ENCODE measurements at regions not wholly inside any gene's neighbourhood (a gene's known extent, or its start where the extent isn't known, plus 50 kb on each side); places are given as distances from the start of the nearest gene placed in this dataset.

- no peak overlapping the region for H3K4me2 ChIP-seq (ENCODE audit: insufficient read depth, low read length)
- H3K36me3 ChIP-seq (ENCODE audit: control insufficient read depth, insufficient read depth, low read length) = no peaks in the 10 kb centered on the region
- ATAC-seq (no peak), DNase-seq (ENCODE audit: extremely low read depth in 1 of 4, low spot score in 3 of 4) (no peak), FAIRE-seq (no peak)
- CTCF ChIA-PET (ENCODE audit: low intra/inter-chr PET ratio) = no interaction called here
- no TSS peak for BruUV-seq (replicated peaks)
- no peak overlapping the region for H3K27ac ChIP-seq (ENCODE audit: extremely low read depth, low read depth, low read length)
- no peak overlapping the region for H2AFZ ChIP-seq (ENCODE audit: low read depth, low read length)
- intact Hi-C loops (cut with micrococcal nuclease) = no loop called here
- H3K9ac ChIP-seq (ENCODE audit: insufficient read depth in 1 of 2, low read depth in 2 of 2, low read length in 2 of 2) = no peak overlapping the region
- no peaks in the 10 kb centered on the region for H3K9me1 ChIP-seq (ENCODE audit: control insufficient read depth, insufficient read depth, low read length)
- no peaks in the 10 kb centered on the region for H3K27me3 ChIP-seq (ENCODE audit: control insufficient read depth in 2 of 2, insufficient read depth in 2 of 2, low read length in 2 of 2)
- POLR2A ChIA-PET = interaction anchor here (0.5 kb wide), 1 partner anchor 85 kb away, joined by 3 read pairs; no protein-coding TSS in a partner anchor
- no peaks in the 10 kb centered on the region for H3K9me3 ChIP-seq (replicated peaks; ENCODE audit: control insufficient read depth, insufficient read depth, low read depth, low read length)
- no peaks in the 10 kb centered on the region for H4K20me1 ChIP-seq (replicated peaks; ENCODE audit: control insufficient read depth, insufficient read depth, low read length)
- in situ Hi-C loops (cut with MboI) = loop anchor here (25.0 kb wide), 1 partner anchor 1328 kb away; no protein-coding TSS in a partner anchor
- no peaks in the 10 kb centered on the region for H3K79me2 ChIP-seq (ENCODE audit: control insufficient read depth, insufficient read depth, low read length)
- peaks cover 4 to 6% of the 10 kb centered on the region in 2 experiments; a peak in 4 of 5 replicates for H3K4me1 ChIP-seq (replicated peaks in 1 of 2; ENCODE audit: control insufficient read depth in 2 of 2, insufficient read depth in 2 of 2, low read length in 2 of 2)
- no peak overlapping the region for H3K4me3 ChIP-seq
- WGBS (ENCODE audit: insufficient coverage, low coverage, missing lambda C conversion rate) = 54% methylated on average over 5 of the region's 5 CpGs
- no peak for TF ChIP-seq RCOR1 (IDR thresholded peaks at IDR 0.05; ENCODE audit: borderline replicate concordance in 1 of 2, low read depth in 2 of 2, low read length in 2 of 2)
- TF ChIP-seq ZNF780A (CRISPR knock-in tag; IDR thresholded peaks at IDR 0.05) = no peak
- TF ChIP-seq ZBTB17 (CRISPR knock-in tag; IDR thresholded peaks at IDR 0.05) = no peak
- TF ChIP-seq, protein P1, sequence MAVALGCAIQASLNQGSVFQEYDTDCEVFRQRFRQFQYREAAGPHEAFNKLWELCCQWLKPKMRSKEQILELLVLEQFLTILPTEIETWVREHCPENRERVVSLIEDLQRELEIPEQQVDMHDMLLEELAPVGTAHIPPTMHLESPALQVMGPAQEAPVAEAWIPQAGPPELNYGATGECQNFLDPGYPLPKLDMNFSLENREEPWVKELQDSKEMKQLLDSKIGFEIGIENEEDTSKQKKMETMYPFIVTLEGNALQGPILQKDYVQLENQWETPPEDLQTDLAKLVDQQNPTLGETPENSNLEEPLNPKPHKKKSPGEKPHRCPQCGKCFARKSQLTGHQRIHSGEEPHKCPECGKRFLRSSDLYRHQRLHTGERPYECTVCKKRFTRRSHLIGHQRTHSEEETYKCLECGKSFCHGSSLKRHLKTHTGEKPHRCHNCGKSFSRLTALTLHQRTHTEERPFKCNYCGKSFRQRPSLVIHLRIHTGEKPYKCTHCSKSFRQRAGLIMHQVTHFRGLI (CRISPR knock-in tag; IDR thresholded peaks at IDR 0.05) = no peak
- no peak for TF ChIP-seq HIVEP1 (CRISPR knock-in tag; IDR thresholded peaks at IDR 0.05)
- no peak for TF ChIP-seq MBD1 (CRISPR knock-in tag; IDR thresholded peaks at IDR 0.05)
- no peak for TF ChIP-seq TAF9B (IDR thresholded peaks at IDR 0.05; ENCODE audit: partially characterized antibody)
- TF ChIP-seq, protein P2, sequence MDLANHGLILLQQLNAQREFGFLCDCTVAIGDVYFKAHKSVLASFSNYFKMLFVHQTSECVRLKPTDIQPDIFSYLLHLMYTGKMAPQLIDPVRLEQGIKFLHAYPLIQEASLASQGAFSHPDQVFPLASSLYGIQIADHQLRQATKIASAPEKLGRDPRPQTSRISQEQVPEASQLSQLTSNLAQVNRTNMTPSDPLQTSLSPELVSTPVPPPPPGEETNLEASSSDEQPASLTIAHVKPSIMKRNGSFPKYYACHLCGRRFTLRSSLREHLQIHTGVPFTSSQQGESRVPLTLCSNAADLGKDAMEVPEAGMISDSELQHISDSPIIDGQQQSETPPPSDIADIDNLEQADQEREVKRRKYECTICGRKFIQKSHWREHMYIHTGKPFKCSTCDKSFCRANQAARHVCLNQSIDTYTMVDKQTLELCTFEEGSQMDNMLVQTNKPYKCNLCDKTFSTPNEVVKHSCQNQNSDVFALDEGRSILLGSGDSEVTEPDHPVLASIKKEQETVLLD (IDR thresholded peaks at IDR 0.05) = no peak
- TF ChIP-seq ZFX (CRISPR knock-in tag; IDR thresholded peaks at IDR 0.05) = no peak
- TF ChIP-seq, protein P3, sequence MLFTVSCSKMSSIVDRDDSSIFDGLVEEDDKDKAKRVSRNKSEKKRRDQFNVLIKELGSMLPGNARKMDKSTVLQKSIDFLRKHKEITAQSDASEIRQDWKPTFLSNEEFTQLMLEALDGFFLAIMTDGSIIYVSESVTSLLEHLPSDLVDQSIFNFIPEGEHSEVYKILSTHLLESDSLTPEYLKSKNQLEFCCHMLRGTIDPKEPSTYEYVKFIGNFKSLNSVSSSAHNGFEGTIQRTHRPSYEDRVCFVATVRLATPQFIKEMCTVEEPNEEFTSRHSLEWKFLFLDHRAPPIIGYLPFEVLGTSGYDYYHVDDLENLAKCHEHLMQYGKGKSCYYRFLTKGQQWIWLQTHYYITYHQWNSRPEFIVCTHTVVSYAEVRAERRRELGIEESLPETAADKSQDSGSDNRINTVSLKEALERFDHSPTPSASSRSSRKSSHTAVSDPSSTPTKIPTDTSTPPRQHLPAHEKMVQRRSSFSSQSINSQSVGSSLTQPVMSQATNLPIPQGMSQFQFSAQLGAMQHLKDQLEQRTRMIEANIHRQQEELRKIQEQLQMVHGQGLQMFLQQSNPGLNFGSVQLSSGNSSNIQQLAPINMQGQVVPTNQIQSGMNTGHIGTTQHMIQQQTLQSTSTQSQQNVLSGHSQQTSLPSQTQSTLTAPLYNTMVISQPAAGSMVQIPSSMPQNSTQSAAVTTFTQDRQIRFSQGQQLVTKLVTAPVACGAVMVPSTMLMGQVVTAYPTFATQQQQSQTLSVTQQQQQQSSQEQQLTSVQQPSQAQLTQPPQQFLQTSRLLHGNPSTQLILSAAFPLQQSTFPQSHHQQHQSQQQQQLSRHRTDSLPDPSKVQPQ (CRISPR knock-in tag; IDR thresholded peaks at IDR 0.05; ENCODE audit: borderline replicate concordance) = no peak
- no peak for TF ChIP-seq ZNF3 (CRISPR knock-in tag; IDR thresholded peaks at IDR 0.05)
- TF ChIP-seq PHF21A (IDR thresholded peaks at IDR 0.05; ENCODE audit: borderline replicate concordance, low read depth) = no peak
- TF ChIP-seq NFIC (IDR thresholded peaks at IDR 0.05) = no peak
- no peak for TF ChIP-seq ZNF668 (CRISPR knock-in tag; IDR thresholded peaks at IDR 0.05)
- no peak for TF ChIP-seq HSF4 (CRISPR knock-in tag; IDR thresholded peaks at IDR 0.05; ENCODE audit: borderline replicate concordance)
- no peak for TF ChIP-seq PCBP1 (IDR thresholded peaks at IDR 0.05; ENCODE audit: low read depth, low read length, poor library complexity, severe bottlenecking)
- TF ChIP-seq NFE2 (IDR thresholded peaks at IDR 0.05; ENCODE audit: low read depth) = no peak
- no peak for TF ChIP-seq ZNF696 (CRISPR knock-in tag; conservative IDR thresholded peaks at IDR 0.05)
These were observed 53.6 kb upstream of the EPCAM start for GRCh38 chr2:47315475-47315874.

Data from K562 (cell line).